BLaER1 (cell line): ENCODE measurements at regions not wholly inside any gene's neighbourhood (a gene's known extent, or its start where the extent isn't known, plus 50 kb on each side); places are given as distances from the start of the nearest gene placed in this dataset.

Experiments used
- H3K27ac ChIP-seq: shearing (Covaris generic); formaldehyde crosslinking; 2 replicates; pipeline ENCODE4 v1.8.1; 2022
- H3K27me3 ChIP-seq: shearing (Covaris generic); formaldehyde crosslinking; 2 replicates; pipeline ENCODE4 v1.8.1; 2022
- H3K36me3 ChIP-seq: shearing (Covaris generic); formaldehyde crosslinking; 2 replicates; pipeline ENCODE4 v1.8.1; 2022
- H3K4me1 ChIP-seq: shearing (Covaris generic); formaldehyde crosslinking; 2 replicates; pipeline ENCODE4 v1.8.1; 2022
- H3K4me2 ChIP-seq: shearing (Covaris generic); formaldehyde crosslinking; 2 replicates; pipeline ENCODE4 v1.8.1; 2022
- H3K4me3 ChIP-seq: shearing (Covaris generic); formaldehyde crosslinking; 2 replicates; pipeline ENCODE4 v1.8.1; 2022
- H3K9ac ChIP-seq: shearing (Covaris generic); formaldehyde crosslinking; 2 replicates; pipeline ENCODE4 v1.8.1; 2022
- H3K9me3 ChIP-seq: shearing (Covaris generic); formaldehyde crosslinking; 2 replicates; pipeline ENCODE4 v1.8.1; 2022
- H4K20me1 ChIP-seq: shearing (Covaris generic); formaldehyde crosslinking; 2 replicates; pipeline ENCODE4 v1.8.1; 2022
- Cebpa-rat ChIP-seq: shearing (Covaris generic); IDR thresholded peaks from 2 replicates; pipeline ENCODE4 v1.8.1; 2022

- TF ChIP-seq Cebpa-rat, result no peak
- H3K4me2 ChIP-seq, result no peak overlapping the region
These were observed 585.5 kb upstream of the ITGA1 start for GRCh38 chr5:52202256-52202655.

DNA sequence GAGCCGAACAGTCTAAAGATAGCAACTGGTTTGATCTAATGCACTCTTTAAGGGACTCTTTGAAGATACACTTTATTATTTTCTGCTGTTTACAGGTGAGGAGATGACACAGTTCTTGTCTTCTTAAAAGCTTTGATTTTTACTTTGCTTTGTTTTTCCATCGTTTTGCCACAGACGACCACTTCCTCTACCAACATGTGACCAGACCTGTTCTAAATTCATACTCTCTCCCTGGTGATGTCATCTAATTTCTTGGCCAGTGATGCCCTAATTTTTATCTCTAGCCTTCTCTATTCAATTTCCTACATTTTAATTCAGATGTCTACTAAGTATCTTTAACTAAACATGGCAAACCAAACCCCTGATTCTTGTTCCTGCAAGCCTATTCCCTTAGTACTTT, 583.4 kb upstream of the ITGA1 start:
- Histone ChIP-seq H3K4me3 (no peak overlapping the region), H3K27ac (no peak overlapping the region), H3K36me3 (no peaks in the 10 kb centered on the region), H3K9me3 (no peaks in the 10 kb centered on the region), H3K4me1 (no peaks in the 10 kb centered on the region), H3K9ac (no peak overlapping the region), H3K27me3 (no peaks in the 10 kb centered on the region), H4K20me1 (no peaks in the 10 kb centered on the region), H3K4me2 (no peak overlapping the region)
- TF ChIP-seq Cebpa-rat, result no peak

More at GRCh38 chr5:52202256-52202655, 585.5 kb upstream of the ITGA1 start:
- no peaks in the 10 kb centered on the region for H3K36me3 ChIP-seq
- H3K9ac ChIP-seq, result no peak overlapping the region
- H3K27me3 ChIP-seq, result no peaks in the 10 kb centered on the region
- no peaks in the 10 kb centered on the region for H4K20me1 ChIP-seq
- H3K9me3 ChIP-seq, result no peaks in the 10 kb centered on the region
- H3K27ac ChIP-seq, result no peak overlapping the region
- no peaks in the 10 kb centered on the region for H3K4me1 ChIP-seq
- no peak overlapping the region for H3K4me3 ChIP-seq
